GM12875 (cell line): ENCODE measurements at regions not wholly inside any gene's neighbourhood (a gene's known extent, or its start where the extent isn't known, plus 50 kb on each side); places are given as distances from the start of the nearest gene placed in this dataset.
"Not testable (repeated sequence)": the region's sequence is repeated elsewhere in the genome, so short reads cannot be mapped to it uniquely, and the experiment has no call there.

Source experiments
- H3K4me3 ChIP-seq: one replicate; pipeline ENCODE4 v1.5.1; 2011; ENCODE audit warnings: low read depth, low read length, control low read depth
- TF ChIP-seq, protein P1 (sequence below): IDR thresholded peaks from 2 replicates; pipeline ENCODE4 v1.5.1; 2011; ENCODE audit warnings: low read depth, mild to moderate bottlenecking, control low read depth, inconsistent platforms, low read length, moderate library complexity, borderline replicate concordance; ENCODE audit not compliant: insufficient read depth

- TF ChIP-seq, protein P1, sequence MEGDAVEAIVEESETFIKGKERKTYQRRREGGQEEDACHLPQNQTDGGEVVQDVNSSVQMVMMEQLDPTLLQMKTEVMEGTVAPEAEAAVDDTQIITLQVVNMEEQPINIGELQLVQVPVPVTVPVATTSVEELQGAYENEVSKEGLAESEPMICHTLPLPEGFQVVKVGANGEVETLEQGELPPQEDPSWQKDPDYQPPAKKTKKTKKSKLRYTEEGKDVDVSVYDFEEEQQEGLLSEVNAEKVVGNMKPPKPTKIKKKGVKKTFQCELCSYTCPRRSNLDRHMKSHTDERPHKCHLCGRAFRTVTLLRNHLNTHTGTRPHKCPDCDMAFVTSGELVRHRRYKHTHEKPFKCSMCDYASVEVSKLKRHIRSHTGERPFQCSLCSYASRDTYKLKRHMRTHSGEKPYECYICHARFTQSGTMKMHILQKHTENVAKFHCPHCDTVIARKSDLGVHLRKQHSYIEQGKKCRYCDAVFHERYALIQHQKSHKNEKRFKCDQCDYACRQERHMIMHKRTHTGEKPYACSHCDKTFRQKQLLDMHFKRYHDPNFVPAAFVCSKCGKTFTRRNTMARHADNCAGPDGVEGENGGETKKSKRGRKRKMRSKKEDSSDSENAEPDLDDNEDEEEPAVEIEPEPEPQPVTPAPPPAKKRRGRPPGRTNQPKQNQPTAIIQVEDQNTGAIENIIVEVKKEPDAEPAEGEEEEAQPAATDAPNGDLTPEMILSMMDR = no peak
- H3K4me3 ChIP-seq = no peak overlapping the region
Measured at GRCh38 chr1:229003233-229004031, 267.5 kb upstream of the RAB4A start.

DNA sequence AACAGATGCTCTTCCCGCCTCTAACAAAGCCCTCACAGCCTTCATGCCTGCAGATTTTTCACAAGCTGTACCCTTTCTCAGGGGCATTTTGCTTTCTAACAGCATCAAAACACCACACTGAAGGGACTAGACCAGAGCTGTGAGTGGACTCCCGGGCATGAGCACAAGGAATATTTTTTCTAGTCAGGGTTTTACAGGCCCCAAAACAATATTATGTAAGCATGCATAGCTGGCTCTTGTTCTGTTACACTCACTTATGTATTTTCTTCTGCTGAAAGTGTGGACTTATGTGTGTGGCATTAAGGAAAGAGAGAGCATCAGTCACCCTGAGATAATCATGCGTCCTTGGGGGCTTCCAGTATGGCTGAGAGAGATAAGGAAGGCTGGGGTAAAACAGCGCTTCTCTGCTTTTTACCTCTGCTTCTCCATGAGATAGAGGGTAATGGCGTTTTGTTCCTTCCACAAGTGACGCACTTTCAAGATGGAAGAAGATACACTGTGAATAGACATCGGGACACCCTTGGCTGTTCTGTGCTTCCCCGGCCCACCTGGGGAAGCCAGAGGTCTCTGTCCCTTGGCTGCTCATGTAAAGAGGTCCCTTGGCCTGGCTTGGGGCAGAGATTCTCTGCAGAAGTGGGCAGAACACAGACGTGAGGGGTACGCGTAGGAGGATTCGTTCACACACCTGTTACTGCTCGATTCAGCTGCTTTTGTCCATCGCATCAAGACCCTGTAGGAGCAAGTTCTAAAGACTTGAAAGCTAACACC lies 266.7 kb upstream of the RAB4A start:
- TF ChIP-seq, protein P1 = no peak
- H3K4me3 ChIP-seq = no peak overlapping the region

DNA sequence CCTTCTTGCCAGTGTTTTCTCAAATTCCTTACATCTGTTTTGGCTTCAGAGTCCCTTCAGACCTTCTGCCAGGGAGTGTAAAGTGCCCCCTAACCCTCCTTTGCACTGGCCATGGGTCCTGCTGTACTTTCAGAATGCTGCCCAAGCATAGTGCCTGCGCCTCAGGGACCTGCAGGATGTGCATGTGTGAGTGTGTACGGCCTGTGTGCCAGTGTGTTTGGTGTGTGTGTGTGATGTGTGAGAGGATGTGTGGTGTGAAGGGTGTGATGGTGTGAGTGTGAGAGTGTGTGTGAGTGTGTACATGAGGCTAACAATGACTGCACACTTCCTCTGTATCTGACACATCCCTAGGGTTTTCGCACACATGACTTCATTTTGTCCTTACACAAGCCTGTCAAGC lies 265.8 kb upstream of the RAB4A start:
- no peak overlapping the region for H3K4me3 ChIP-seq
- TF ChIP-seq, protein P1 = no peak

DNA sequence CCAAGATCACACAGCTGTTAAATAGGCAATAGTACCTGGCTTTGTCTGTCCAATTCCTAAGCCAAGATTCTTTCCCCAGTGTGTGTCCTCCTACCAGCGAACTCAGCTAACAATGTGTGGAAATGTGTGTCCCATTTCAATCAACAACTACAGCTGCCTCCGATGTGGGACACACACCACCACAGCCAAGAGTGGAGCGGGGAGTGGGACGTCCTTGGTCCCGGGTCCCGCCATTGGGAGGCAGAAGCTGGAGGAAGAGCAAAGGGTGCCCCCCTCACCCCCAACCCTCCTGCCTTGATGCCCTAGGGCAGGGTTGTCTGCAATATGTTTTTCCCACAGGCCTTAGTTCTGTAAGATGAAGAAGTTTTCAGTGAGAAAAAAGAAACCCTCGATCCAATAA lies 265.4 kb upstream of the RAB4A start:
- no peak overlapping the region for H3K4me3 ChIP-seq
- TF ChIP-seq, protein P1 = no peak

GRCh38 chr1:229006121-229006870 lies 264.6 kb upstream of the RAB4A start:
- TF ChIP-seq, protein P1 = no peak
- no peak overlapping the region for H3K4me3 ChIP-seq

DNA sequence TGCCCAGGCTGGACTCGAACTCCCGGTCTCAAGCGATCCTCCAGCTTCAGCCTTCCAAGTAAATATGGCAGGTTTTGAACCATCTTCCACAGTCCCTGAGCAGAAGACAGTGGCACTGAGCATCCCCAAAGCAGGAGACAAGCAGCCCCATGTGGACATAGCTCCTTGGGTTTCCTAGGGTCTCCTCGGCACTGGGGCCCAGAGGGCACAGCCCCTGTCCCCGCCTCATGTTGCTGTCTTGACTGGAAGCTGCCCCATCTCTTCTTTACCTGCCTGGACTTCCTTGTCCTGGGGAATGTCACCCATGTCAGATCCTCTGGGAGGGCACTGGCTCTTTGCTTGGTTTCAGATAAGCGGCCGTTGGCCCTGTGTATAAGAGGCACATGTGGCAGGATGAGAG lies 263.7 kb upstream of the RAB4A start:
- no peak overlapping the region for H3K4me3 ChIP-seq
- TF ChIP-seq, protein P1 = no peak

DNA sequence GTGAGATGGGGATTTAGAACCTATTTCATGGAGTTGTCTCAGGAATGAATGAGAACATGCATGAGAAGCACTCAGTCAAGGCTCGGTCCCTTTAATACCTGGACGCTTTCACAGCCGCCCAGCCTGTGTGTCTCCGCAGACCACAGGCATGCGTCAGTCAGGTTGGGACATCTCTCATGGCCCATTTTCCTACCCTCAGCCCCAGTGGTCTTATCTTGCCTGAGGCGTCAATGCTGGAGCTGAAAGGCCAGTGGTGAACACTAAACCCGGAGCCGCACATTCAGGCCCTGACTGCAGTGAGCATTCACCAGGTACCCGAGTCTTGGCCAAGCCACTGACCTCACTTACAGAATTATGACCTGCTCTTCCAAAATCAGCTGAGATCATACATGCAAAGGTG lies 263.2 kb upstream of the RAB4A start:
- H3K4me3 ChIP-seq = no peak overlapping the region
- TF ChIP-seq, protein P1 = no peak

DNA sequence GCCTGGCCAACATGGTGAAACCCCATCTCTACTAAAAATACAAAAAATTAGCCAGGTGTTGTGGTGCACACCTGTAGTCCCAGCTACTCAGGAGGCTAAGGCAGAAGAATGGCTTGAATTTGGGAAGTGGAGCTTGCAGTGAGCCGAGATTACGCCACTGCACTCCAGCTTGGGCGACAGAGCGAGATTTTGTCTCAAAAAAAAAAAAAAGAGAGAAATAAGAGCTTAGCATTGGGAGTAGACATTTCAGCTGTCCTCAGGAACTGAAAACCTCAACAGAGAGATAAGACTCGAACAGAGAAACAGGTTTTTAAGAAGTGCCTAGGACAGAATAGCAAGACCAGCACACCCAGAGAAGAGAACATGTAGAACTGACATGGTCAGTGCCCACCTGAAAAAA lies 262.6 kb upstream of the RAB4A start:
- H3K4me3 ChIP-seq = not testable (repeated sequence)
